Endothelial cell of umbilical vein (primary cell): ENCODE measurements at regions not wholly inside any gene's neighbourhood (a gene's known extent, or its start where the extent isn't known, plus 50 kb on each side); places are given as distances from the start of the nearest gene placed in this dataset.

Experiments
- BruUV-seq: library from RNA; stranded (reverse); fragments of 400-500 nt; replicated peaks from 2 replicates; lab custom pipeline; 2021; lab: Mats Ljungman, UMichigan
- CTCF ChIA-PET: fragments of 300-600, 350-600 bp; sonication (Branson Sonifier 250); formaldehyde crosslinking; loops from one replicate; lab custom pipeline; 2021; ENCODE audit warnings: antibody characterized with exemption, inconsistent platforms; lab: Charles Lee
- POLR2A ChIA-PET: fragments of 300-600, 350-600 bp; sonication (Branson Sonifier 250); formaldehyde crosslinking; loops from one replicate; lab custom pipeline; 2021; ENCODE audit warnings: antibody characterized with exemption, inconsistent platforms; lab: Charles Lee
- DNase-seq: peaks from one replicate; pipeline ENCODE4 v3.0.0-alpha.2; 2011; ENCODE audit warnings: low read depth, low spot score
- FAIRE-seq: peaks from 2 replicates; lab custom pipeline; 2011; peaks lifted over from hg19 to GRCh38; lab: Jason Lieb, UNC
- H2AFZ ChIP-seq: 2 replicates; pipeline ENCODE4 v1.6.0; 2012; ENCODE audit warnings: low read depth, low read length, control low read depth, inconsistent platforms
- H3K27ac ChIP-seq: 2 replicates; pipeline ENCODE4 v1.5.1; 2011; ENCODE audit warnings: low read depth, mild to moderate bottlenecking, control low read depth, low read length, moderate library complexity; ENCODE audit not compliant: insufficient read depth
- H3K27me3 ChIP-seq, 2 experiments: 2 replicates each; pipeline versions ENCODE4 v1.6.0 to v1.6.1; 2011; ENCODE audit warnings: low read length in 2 of 2, mixed read lengths in 1 of 2; ENCODE audit not compliant: control insufficient read depth in 2 of 2, insufficient read depth in 2 of 2
- H3K36me3 ChIP-seq, 2 experiments: 2 replicates in 1 of 2; 3 replicates in 1 of 2; pipeline ENCODE4 v1.5.1; 2011; ENCODE audit warnings: low read length in 2 of 2, mild to moderate bottlenecking in 1 of 2, moderate library complexity in 1 of 2; ENCODE audit not compliant: control insufficient read depth in 2 of 2, insufficient read depth in 2 of 2; ENCODE audit errors: extremely low read depth in 1 of 2
- H3K4me1 ChIP-seq: 3 replicates; pipeline ENCODE4 v1.5.1; 2011; ENCODE audit warnings: mild to moderate bottlenecking, low read length; ENCODE audit not compliant: control insufficient read depth, insufficient read depth; ENCODE audit errors: extremely low read depth
- H3K4me2 ChIP-seq: 2 replicates; pipeline ENCODE4 v1.6.1; 2011; ENCODE audit warnings: low read length, control low read depth, mixed read lengths; ENCODE audit not compliant: insufficient read depth
- H3K4me3 ChIP-seq, 3 experiments: fragments of 200-600 bp in 1 of 3; sonication (generic), shearing (Covaris generic) in 1 of 3; replicated peaks in 1 of 3; 2 replicates each; pipeline ENCODE4 v1.5.1; 2011 to 2016; ENCODE audit warnings: control low read depth in 3 of 3, low read length in 3 of 3, mild to moderate bottlenecking in 2 of 3, inconsistent platforms in 1 of 3, low read depth in 1 of 3, moderate library complexity in 1 of 3; ENCODE audit not compliant: insufficient read depth in 1 of 3
- H3K79me2 ChIP-seq: 2 replicates; pipeline ENCODE4 v1.6.0; 2012; ENCODE audit warnings: low read length, inconsistent platforms; ENCODE audit not compliant: control insufficient read depth, insufficient read depth
- H3K9ac ChIP-seq: replicated peaks from 2 replicates; pipeline ENCODE3; 2011; ENCODE audit warnings: low read length, control low read depth; ENCODE audit not compliant: insufficient read depth; ENCODE audit errors: extremely low read depth
- H3K9me1 ChIP-seq: replicated peaks from 3 replicates; pipeline ENCODE4 v1.6.0; 2011; ENCODE audit warnings: mild to moderate bottlenecking, low read length; ENCODE audit not compliant: control insufficient read depth, insufficient read depth; ENCODE audit errors: extremely low read depth
- H3K9me3 ChIP-seq: replicated peaks from 2 replicates; pipeline ENCODE4 v1.5.1; 2012; ENCODE audit warnings: low read length, inconsistent platforms; ENCODE audit not compliant: control insufficient read depth, insufficient read depth
- H4K20me1 ChIP-seq: replicated peaks from 2 replicates; pipeline ENCODE3; 2011; ENCODE audit warnings: mild to moderate bottlenecking, low read length; ENCODE audit not compliant: control insufficient read depth, insufficient read depth; ENCODE audit errors: extremely low read depth
- EZH2 ChIP-seq: IDR thresholded peaks from 2 replicates; pipeline ENCODE4 v1.6.1; 2012; ENCODE audit warnings: borderline replicate concordance, low read depth, mild to moderate bottlenecking, moderate library complexity, low read length, inconsistent platforms; ENCODE audit not compliant: severe bottlenecking
- FOS ChIP-seq: IDR thresholded peaks from 2 replicates; pipeline ENCODE4 v1.6.1; 2011; ENCODE audit warnings: mild to moderate bottlenecking, low read length, moderate library complexity, borderline replicate concordance; ENCODE audit not compliant: insufficient read depth
- GATA2 ChIP-seq: IDR thresholded peaks from 2 replicates; pipeline ENCODE4 v1.7.0; 2011; ENCODE audit warnings: low read depth, mild to moderate bottlenecking, moderate library complexity, mixed read lengths, low read length; ENCODE audit not compliant: insufficient read length, insufficient read depth
- JUN ChIP-seq: IDR thresholded peaks from 2 replicates; pipeline ENCODE4 v1.6.1; 2011; ENCODE audit warnings: borderline replicate concordance, low read depth; ENCODE audit not compliant: insufficient read length, insufficient read depth
- MYC ChIP-seq: IDR thresholded peaks from one replicate; pipeline ENCODE4 v1.6.1; 2011; ENCODE audit warnings: mild to moderate bottlenecking, low read depth, low read length
- POLR2A ChIP-seq: IDR thresholded peaks from 2 replicates; pipeline ENCODE4 v1.6.1; 2012; ENCODE audit warnings: low read depth, mild to moderate bottlenecking, control low read depth, low read length
- POLR2AphosphoS5 ChIP-seq: IDR thresholded peaks from 2 replicates; pipeline ENCODE4 v1.6.1; 2012; ENCODE audit warnings: low read depth, mild to moderate bottlenecking, control low read depth, low read length, moderate library complexity; ENCODE audit not compliant: insufficient read depth
- dilution Hi-C: fragments of 300-500 bp; cut with MboI; formaldehyde crosslinking; loops from one replicate; pipeline ENCODE4 v1.15.0; 2019; ENCODE audit warnings: low sequenced_read_pairs; ENCODE audit not compliant: extremely low pct_ligation_motif_present
- intact Hi-C: fragments of 100-400 bp; cut with micrococcal nuclease; formaldehyde crosslinking; loops from one replicate; pipeline ENCODE4 v1.10.0; 2022
- TF ChIP-seq, protein P1 (sequence below): IDR thresholded peaks from 2 replicates; pipeline ENCODE4 v1.6.1; 2011; ENCODE audit not compliant: insufficient read depth, insufficient read length

DNA sequence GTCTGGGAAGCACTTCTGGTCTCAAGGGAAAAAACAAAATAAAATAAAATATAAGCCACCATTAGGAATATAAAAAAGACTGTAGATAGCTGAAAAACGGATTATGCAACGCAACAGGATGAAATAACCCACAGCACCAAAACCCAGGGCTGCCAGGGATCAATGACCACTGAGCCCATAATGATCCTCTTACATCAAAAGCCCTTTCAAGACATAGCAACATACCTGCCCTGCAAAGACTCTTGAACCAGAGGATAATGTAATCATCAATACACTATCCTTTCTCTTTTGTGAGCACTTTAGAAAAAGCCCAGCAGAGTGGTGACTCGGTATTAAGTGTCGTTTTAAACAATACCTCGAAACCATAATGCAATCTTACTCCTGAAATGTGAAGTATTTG lies 235.0 kb upstream of the SOX21 start:
- Histone ChIP-seq H4K20me1 (no peaks in the 10 kb centered on the region), H3K27me3 (peaks cover 5 to 19% of the 10 kb centered on the region in 2 experiments), H3K9ac (no peak overlapping the region), H3K9me3 (no peaks in the 10 kb centered on the region), H3K36me3 (no peaks in the 10 kb centered on the region), H3K4me1 (no peaks in the 10 kb centered on the region), H3K9me1 (no peaks in the 10 kb centered on the region), H3K4me3 (no peak overlapping the region), H2AFZ (no peak overlapping the region), H3K79me2 (no peaks in the 10 kb centered on the region), H3K27ac (no peak overlapping the region), H3K4me2 (no peak overlapping the region)
- dilution Hi-C loops, result no loop called here
- BruUV-seq, result no TSS peak
- ChIA-PET POLR2A (no interaction called here), CTCF (interaction anchor here (1.1 kb wide), 1 partner anchor 207 kb away, joined by 3 read pairs; no protein-coding TSS in a partner anchor)
- no peak for FAIRE-seq
- TF ChIP-seq EZH2 (no peak), MYC (no peak), POLR2A (no peak), POLR2AphosphoS5 (no peak)
- intact Hi-C loops, result no loop called here
- DNase-seq, result no peak

DNA sequence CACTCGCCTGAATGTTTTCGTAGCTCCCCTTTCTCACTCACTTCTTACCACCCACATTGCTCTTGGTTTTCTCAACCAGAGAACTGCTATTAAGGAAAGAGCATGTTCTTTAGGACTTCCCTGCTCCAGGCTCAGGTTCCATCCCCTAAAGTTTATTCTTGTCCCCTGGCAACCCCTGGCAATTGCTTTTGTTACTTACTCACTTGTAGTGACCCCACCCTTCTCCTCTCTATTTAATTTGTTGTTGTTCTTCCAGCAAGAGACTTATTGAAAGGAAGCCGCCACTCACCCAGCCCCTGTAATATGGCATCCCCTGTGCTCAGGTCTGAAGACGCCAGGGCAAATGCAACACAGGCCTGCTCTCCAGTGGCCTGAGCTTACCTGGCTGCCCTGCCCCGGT lies 233.7 kb upstream of the SOX21 start:
- Histone ChIP-seq H3K9me3 (no peaks in the 10 kb centered on the region), H2AFZ (no peak overlapping the region), H3K4me2 (no peak overlapping the region), H3K36me3 (no peaks in the 10 kb centered on the region), H3K4me1 (no peaks in the 10 kb centered on the region), H3K4me3 (no peak overlapping the region), H3K9ac (no peak overlapping the region), H3K9me1 (no peaks in the 10 kb centered on the region), H3K27ac (no peak overlapping the region), H3K79me2 (no peaks in the 10 kb centered on the region), H3K27me3 (peaks cover 3 to 19% of the 10 kb centered on the region in 2 experiments), H4K20me1 (no peaks in the 10 kb centered on the region)
- dilution Hi-C loops (no loop called here), intact Hi-C loops (no loop called here)
- CTCF ChIA-PET, result no interaction called here
- BruUV-seq, result no TSS peak
- POLR2A ChIA-PET, result no interaction called here
- DNase-seq, result no peak
- no peak for FAIRE-seq
- TF ChIP-seq FOS (no peak), JUN (no peak), EZH2 (no peak), GATA2 (no peak), MYC (no peak)
- TF ChIP-seq, protein P1, sequence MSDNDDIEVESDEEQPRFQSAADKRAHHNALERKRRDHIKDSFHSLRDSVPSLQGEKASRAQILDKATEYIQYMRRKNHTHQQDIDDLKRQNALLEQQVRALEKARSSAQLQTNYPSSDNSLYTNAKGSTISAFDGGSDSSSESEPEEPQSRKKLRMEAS, result no peak
